GM18907 (cell line): ENCODE measurements at regions not wholly inside any gene's neighbourhood (a gene's known extent, or its start where the extent isn't known, plus 50 kb on each side); places are given as distances from the start of the nearest gene placed in this dataset.
"Not testable (repeated sequence)": the region's sequence is repeated elsewhere in the genome, so short reads cannot be mapped to it uniquely, and the experiment has no call there.

Experiments
- ATAC-seq: cut with Tn5 transposase; IDR thresholded peaks from one replicate; pipeline ENCODE4 v1.9.1; 2021; ENCODE audit warnings: mild to moderate bottlenecking, moderate library complexity; ENCODE audit not compliant: unreplicated experiment

GRCh38 chr6:4224067-4224978, 88.9 kb upstream of the ECI2 start:
- no peak for ATAC-seq

- no peak for ATAC-seq
Measured at GRCh38 chr6:4220558-4220957, 85.2 kb upstream of the ECI2 start.

DNA sequence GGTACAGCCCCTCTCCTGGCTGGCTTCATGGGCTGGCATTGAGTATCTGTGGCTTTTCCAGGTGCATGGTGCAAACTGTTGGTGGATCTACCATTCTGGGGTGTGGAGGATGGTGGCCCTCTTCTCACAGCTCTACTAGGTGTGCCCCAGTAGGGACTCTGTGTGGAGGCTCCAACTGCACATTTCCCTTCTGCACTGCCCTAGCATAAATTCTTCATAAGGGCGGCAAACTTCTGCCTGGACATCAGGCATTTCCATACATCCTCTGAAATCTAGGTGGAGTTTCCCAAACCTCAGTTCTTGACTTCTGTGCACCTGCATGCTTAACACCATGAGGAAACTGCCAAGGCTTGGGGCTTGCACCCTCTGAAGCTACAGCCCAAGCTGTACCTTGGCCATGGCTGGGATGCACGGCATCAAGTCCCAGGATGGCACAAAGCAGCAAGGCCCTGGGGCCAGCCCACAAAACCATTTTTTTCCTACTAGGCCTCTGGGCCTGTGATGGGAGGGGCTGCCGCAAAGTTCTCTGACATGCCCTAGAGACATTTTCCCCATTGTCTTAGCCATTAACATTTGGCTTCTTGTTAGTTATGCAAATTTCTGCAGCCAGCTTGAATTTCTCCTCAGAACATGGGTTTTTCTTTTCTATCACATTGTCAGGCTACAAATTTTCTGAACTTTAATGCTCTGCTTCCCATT, 83.4 kb upstream of the ECI2 start:
- ATAC-seq = not testable (repeated sequence)

DNA sequence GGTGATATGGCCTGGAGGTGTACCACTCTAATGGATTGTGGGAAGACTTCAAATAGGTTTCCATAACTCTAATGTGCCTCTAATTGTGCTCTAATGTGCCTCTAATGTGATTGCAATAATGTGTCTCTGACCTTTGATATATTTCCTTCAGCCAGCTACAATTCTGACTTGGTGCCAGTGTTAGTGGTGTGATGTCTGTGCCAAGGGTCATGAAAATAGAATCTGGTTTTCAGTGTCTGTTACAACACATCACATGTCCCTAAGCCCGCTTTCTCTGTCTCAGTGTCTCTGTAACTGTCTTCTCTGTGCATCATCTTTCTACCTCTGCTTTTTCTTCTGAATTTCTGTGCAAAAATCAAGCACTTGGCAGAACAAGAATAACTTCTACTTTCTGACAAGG, 77.2 kb upstream of the ECI2 start:
- no peak for ATAC-seq

GRCh38 chr6:4210629-4211419, 75.4 kb upstream of the ECI2 start:
- no peak for ATAC-seq

- no peak for ATAC-seq
Measured at GRCh38 chr6:4209196-4209595, 73.8 kb upstream of the ECI2 start.

DNA sequence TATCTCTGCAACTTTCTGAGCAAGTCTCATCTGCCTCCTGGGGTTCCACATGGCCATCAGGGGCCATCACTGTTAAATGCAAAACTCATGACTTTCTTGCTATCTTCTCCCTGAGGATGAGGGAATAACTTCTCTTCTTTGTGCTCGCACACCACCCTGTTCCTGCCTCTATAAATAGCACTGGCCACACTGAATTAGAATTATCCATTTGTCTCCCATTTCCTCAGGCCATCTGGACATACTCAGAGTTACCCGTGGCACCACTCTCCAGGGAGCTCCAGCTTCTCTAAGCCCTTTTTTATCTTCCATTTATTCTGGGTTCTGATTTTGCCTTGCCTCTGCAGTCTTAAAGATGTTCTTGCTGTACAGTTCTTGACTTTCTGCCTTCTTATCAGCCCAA, 72.8 kb upstream of the ECI2 start:
- ATAC-seq = no peak

DNA sequence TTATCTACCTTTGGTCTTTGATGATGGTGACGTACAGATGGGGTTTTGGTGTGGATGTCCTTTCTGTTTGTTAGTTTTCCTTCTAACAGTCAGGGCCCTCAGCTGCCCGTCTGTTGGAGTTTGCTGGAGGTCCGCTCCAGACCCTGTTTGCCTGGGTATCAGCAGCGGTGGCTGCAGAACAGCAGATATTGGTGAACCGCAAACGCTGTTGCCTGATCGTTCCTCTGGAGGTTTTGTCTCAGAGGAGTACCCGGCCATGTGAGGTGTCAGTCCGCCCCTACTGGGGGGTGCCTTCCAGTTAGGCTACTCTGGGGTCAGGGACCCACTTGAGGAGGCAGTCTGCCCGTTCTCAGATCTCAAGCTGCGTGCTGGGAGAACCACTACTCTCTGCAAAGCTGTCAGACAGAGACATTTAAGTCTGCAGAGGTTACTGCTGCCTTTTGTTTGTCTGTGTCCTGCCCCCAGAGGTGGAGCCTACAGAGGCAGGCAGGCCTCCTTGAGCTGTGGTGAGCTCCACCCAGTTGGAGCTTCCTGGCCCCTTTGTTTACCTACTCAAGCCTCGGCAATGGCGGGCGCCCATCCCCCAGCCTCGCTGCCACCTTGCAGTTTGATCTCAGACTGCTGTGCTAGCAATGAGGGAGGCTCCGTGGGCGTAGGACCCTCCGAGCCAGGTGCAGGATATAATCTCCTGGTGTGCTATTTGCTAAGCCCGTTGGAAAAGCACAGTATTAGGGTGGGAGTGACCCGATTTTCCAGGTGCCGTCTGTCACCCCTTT, 68.5 kb upstream of the ECI2 start:
- ATAC-seq = not testable (repeated sequence)

DNA sequence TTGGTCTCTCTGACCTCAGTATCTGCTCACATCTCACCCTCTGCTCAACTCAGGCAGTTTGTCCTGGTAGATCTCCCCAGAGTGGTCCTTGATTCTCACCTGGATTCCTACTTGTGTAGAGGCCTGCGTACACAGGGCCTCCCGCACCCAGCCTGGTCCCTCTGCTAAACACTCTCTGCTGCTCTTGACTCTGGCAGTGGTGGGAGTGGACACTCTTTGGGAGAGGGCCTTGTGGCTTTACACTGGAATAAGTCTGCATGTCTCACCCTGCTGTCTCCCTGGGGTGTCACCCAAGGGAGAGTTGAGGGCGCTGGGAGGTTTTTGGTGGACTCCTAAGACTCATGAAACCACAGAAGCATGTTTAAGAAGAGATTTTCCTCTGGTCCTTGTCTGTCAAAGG, 57.3 kb upstream of the ECI2 start:
- no peak for ATAC-seq

DNA sequence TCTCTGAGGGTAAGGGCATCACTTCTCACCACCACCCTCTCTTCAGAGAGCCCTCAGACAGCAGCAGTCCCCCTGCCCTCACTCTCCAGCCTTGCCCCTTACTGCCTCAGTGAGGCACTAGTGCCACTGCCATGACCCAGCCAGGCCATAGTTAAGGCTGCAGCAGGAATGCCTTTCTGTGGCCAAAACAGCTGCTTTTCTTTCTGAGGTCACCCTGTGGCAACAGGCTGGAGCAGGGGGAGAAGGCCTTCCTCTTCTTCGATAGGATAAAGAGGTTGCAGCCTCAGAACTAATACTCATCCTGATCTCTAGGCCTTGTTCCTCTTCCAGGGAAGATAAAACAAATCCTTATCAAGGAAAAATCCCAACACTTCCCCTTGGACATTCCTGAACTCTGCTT, 56.8 kb upstream of the ECI2 start:
- no peak for ATAC-seq

GRCh38 chr6:4191271-4191721, 55.9 kb upstream of the ECI2 start:
- no peak for ATAC-seq

- ATAC-seq = no peak
Measured at GRCh38 chr6:4189249-4189648, 53.9 kb upstream of the ECI2 start.

GRCh38 chr6:4188801-4189200, 53.4 kb upstream of the ECI2 start:
- ATAC-seq = no peak

DNA sequence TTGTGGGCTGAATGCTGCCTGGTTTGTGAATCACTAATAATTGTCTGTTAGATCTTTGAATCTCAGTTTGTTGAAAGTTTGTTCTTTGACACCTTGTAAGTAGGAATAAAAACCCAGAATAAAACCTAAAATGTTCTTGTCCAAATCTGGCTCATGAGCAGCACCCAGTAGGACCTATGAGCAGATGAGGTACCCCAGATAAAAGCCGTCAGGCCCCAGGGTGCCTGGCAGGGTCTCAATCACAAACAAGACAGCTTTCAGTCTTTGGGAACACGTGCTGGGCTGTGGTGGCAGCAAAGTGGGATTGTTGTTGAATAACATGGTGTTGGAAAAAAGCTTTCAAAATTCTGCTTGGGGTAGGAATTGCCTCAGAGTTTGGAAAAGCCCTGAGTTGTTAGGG, 52.1 kb upstream of the ECI2 start:
- ATAC-seq = no peak

GRCh38 chr6:4186385-4186784, 51.0 kb upstream of the ECI2 start:
- ATAC-seq = no peak

DNA sequence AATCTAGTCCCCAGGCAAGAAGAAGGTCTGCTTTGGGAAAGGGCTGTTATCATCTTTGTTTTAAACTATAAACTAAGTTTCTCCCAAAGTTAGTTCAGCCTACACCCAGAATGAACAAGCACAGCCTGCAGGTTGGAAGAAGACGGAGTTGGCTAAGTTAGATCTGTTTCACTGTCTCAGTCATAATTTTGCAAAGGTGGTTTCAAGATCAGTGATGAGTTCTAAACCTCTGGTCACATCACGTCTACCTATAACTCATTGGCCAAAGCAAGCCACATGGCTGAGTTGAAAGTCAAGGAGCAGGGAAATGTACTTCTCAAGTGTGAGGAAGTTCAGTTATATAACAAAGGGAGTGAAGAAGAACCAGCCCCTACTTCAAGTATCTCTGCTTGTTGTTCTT, 50.5 kb upstream of the ECI2 start:
- ATAC-seq = no peak

DNA sequence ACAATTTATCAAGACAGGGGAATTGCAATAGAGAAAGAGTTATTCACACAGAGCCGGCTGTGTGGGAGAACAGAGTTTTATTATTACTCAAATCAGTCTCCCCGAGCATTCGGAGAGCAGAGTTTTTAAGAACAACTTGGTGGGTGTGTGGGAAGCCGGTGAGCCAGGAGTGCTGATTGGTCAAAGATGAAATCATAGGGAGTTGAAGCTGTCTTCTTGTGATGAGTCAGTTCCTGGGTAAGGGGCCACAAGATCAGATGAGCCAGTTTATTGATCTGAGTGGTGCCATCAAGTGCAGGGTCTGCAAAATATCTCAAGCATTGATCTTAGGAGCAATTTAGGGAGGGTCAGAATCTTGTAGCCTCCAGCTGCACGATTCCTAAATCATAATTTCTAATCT, 50.0 kb upstream of the ECI2 start:
- no peak for ATAC-seq
